Astrocyte (in vitro differentiated cells and primary cell): ENCODE measurements at regions not wholly inside any gene's neighbourhood (a gene's known extent, or its start where the extent isn't known, plus 50 kb on each side); places are given as distances from the start of the nearest gene placed in this dataset.

ENCODE experiments used
- CTCF ChIP-seq: IDR thresholded peaks from 2 replicates; pipeline ENCODE4 v1.5.1; 2011; ENCODE audit warnings: low read depth, mild to moderate bottlenecking, inconsistent platforms, low read length, moderate library complexity; ENCODE audit not compliant: insufficient read depth
- EZH2 ChIP-seq: IDR thresholded peaks from 2 replicates; pipeline ENCODE4 v1.6.1; 2012; ENCODE audit warnings: mild to moderate bottlenecking, low read length, inconsistent platforms; ENCODE audit not compliant: insufficient read depth

DNA sequence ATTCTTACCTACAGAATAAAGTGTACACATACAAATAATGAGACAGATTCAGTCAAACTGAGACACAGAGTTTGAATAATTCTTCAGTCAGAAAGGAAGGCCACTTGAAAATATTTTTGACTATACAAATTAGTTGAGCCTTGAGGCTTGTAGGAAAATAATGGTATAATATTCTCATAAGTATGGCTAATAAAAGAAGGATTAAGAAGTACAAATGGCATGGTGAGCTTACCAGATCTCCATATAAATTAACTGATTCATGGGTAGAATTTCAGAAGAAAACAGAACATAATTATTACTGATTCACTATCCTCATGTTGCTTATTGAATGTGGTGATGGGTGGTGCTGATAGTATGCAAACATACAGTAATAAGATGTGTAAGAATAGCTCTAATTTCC is 401.1 kb downstream of the PCDH18 start:
- TF ChIP-seq CTCF: no peak
- TF ChIP-seq EZH2: no peak
